Head of caudate nucleus (tissue), 42 donors: ENCODE measurements at regions not wholly inside any gene's neighbourhood (a gene's known extent, or its start where the extent isn't known, plus 50 kb on each side); places are given as distances from the start of the nearest gene placed in this dataset.
"Not testable (repeated sequence)": the region's sequence is repeated elsewhere in the genome, so short reads cannot be mapped to it uniquely, and the experiment has no call there.

Experiments used
- DNase-seq, 42 donors: peaks; one replicate each; pipeline versions ENCODE4 v3.0.0 to v3.0.0-alpha.2; 2020 to 2021; ENCODE audit warnings: mixed read lengths in 7 of 42
- intact Hi-C: fragments of 100-400 bp; cut with DNase I; formaldehyde crosslinking; loops from one replicate; pipeline ENCODE4 v1.15.0; 2022

DNA sequence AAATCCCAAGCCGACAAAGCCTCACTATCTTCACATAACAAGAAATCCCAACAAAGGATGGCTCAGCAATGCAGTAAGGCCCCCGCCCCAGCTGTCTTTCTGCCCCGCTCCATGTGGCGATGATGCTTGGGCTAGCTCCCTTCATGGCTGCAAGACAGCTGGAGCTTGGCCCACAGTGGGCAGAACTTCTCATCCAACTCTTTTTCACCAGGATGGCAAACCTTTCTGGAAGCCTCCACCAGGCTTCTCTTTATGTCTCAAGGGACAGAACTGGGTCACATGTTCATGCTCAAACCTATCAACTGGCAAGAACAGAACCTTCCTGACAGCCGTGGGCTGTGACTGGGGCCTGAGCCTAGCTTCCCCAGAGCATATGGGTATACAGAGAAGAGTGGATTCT, 260.5 kb upstream of the MKLN1 start:
- peak in 5 of 42 donors; percentile 19 to 53 (median 22) for DNase-seq
- intact Hi-C loops, result loop anchor here (10.0 kb wide), 1 partner anchor 358 kb away; no protein-coding TSS in a partner anchor

DNA sequence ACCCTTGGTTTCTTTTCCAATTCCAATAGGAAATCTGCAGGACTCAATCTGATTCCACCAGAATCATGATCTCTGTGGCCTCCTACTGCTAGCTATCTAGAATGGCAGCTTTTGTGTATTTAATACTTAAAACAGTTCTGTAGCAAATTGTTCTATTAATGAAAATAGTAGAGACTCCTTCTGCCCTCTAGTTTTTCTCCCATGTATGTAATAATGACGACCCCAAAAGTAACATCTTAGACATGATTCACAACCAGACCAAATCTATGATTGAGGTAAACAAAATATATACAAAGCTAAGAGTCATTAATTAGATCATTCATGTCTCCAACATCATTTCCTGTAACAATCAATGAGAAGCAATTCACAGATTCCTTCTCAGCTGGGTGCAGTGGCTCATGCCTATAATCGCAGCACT, 259.1 kb upstream of the MKLN1 start:
- intact Hi-C loops, result loop anchor here (10.0 kb wide), 1 partner anchor 356 kb away; no protein-coding TSS in a partner anchor
- DNase-seq, result no peak

DNA sequence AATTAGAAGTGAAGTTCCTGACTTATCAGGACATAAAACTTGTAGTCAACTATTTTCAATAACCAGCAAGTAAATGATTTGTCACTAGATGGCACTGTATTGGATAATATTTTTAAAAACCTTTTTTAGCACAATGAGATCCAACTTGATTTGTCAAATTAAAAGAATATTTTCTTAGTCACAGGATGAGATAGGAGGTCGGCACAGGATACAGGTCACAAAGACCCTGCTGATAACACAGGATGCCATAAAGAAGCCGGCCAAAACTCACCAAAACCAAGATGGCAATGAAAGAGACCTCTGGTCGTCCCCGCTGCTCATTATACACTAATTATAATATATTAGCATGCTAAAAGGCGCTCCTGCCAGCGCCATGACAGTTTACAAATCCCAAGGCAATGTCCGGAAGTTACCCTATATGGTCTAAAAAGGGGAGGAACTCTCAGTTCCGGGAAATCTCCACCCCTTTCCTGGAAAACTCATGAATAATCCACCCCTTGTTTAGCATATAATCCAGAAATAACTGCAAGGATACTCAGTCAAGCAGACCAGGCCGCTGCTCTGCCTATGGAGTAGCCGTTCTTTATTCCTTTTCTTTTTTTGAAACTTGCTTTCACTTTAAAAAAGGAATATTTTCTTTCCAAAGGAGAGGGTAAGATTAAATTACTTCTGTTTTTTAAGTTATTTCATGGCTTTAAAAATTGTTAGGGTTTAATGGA, 255.7 kb upstream of the MKLN1 start:
- intact Hi-C loops, result no loop called here

DNA sequence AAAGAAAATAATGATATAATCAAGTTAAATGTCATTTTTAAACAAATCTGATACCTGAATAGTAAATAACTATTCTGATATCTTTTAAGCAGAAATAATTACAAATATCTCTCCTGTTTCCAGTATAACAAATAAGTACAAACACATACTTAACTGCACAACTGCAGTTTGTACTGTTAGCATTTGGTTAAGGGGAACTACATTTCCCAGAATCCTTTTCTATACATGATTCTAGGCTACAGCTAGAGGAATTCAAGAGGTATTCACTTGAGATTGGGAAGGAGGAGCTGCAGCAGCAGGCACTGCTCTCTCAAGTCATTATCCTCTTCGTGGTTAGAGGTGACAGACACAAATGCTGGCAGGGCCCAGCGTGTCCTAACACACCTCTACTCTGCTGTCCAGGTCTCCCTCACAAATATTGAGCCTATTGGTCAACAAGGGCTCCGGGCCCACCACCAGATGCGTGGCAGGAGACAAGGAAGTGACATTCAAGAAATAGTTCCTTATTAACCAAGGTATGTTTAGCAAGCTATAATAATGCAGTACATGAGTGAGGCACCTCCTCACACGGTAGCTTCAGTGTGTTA, 255.1 kb upstream of the MKLN1 start:
- intact Hi-C loops, result loop anchor here (1.0 kb wide), 1 partner anchor 33 kb away; no protein-coding TSS in a partner anchor
- no peak for DNase-seq

More for the DNA sequence above, 255.7 kb upstream of the MKLN1 start:
- peak in 18 of 42 donors; percentile 16 to 87 (median 50) for DNase-seq

DNA sequence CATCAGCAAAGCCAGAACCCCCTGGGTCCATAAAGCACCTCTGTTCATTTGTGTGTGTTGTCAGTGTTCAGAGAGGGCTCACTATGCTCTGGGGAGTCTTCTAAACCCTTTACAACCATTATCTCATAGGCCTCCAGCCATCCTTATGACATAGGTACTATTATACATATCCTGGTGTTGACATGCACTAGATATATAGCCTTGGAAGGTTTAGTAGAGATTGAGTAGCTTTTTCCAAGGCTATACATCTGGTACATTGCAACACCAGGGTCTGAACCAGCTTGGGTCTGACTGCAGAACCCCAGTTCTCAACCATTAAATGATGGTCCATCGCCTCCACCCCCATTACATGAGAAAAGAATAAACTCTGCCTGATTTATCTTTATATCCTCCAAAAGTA, 253.6 kb upstream of the MKLN1 start:
- intact Hi-C loops, result no loop called here
- no peak for DNase-seq

DNA sequence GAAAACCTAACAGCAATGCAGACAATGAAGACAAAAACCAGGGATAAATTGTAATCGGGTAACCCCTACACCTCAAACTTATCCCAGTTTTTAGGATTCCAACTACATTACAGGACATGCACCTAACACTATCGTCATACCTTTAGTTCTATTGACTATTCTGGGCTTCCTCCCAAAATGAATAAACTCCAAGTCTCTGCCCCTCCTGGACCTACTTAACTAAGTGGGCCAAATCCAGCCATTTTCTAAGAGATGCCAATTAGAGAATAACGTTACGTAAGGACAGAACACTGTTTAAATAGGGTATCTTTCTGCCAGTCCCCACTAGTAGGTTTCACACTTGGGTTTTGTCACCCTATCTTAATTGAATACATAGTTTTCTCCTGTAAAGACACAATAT, 253.1 kb upstream of the MKLN1 start:
- intact Hi-C loops, result no loop called here
- DNase-seq, result no peak

DNA sequence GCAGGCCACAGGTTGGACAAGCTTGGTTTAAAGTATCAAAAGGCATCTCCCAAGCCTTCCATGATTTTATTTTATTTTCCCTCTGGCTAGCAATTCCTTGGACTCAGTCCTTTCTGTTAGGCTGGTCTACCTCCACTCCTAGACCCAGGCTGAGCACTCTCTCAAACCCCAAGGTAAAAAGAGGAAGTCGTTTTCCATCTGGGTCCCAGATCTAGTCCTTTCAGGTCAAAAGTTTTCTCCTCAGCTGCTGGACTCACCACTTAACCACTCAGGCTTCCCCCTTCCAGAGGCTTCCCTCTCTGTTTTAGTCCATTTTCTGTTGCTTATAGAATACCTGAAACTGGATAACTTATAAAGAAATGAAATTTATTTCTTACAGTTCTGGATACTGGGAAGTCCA, 252.3 kb upstream of the MKLN1 start:
- intact Hi-C loops, result no loop called here
- DNase-seq, result no peak

DNA sequence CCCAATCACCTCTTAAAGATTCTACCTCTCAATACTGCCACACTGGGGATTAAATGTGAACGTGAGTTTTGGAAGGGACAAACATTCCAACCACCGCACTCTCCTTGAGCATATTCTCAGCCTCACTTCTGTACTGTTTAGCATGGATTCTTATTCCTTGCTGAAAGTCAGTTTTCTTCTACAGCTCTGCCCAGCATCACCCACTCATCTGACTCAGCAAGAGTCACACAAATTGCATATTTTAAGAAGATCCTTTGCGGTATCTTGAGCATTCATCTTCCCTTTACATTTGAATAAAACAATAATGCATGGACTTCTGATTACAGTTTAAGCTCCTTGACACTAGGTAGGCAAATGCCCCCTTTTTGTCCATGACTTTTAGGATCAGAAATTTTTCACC, 251.6 kb upstream of the MKLN1 start:
- DNase-seq, result peak in 4 of 42 donors; percentile 31 to 61 (median 46)
- intact Hi-C loops, result no loop called here

DNA sequence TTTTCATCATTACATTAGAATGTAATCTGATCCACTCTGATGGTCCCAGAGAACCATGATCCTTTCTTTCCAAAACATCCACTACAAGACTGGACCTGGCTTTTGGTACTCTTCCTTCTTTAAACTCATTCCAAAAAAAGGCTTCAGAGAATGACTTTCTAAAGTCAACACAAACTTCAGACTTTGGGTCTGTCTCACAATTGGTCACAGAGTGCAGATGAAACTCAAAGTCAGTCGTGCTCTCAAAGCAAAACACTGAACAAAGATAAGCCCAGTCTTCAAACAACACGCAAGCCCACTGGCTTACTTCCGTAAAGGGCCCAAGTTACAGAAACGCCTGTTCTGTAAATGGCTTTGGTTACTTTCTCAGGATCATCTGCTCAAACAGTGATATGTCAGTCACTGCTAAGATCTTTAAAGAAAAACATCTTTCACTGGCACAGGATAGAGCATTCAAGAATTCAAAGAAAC, 250.9 kb upstream of the MKLN1 start:
- intact Hi-C loops, result no loop called here
- no peak for DNase-seq

DNA sequence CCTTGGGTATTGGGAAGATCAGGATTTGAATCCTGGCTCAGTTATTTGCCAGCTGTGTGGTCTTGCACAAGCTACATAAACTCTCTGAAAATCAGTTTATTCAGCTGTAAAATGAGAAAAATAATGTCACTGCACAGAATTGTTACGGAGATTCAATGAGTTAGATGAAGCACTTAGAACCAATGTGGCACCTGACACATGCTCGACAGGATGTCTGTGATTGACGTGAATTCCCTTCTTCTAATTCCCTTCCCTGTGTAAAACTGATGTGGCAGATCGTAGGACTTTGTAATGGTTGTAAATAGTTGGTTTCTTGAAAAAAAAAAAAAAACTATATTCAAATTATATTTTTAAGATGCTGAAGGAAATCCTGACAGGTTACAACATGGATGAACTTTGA, 249.9 kb upstream of the MKLN1 start:
- no peak for DNase-seq
- intact Hi-C loops, result no loop called here

DNA sequence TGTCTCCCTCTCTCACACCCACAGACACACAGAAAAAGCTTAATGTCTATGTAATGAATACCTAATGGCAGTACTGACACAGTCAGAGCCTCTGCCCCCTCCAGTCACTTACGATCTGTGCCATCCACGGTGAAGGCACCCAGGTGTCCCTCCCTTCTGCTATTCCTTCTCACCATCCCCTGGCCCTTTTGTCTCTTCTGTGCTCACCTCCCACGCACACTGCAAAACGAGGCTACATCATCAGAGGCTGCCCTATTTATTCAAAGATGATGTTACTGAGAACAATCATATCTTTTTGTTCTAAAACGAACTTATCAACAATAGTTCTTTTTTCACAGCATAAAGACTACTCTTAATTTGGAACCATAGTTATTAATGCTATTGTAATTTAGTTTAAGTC, 246.9 kb upstream of the MKLN1 start:
- DNase-seq, result peak in 21 of 42 donors; percentile 19 to 69 (median 44)

DNA sequence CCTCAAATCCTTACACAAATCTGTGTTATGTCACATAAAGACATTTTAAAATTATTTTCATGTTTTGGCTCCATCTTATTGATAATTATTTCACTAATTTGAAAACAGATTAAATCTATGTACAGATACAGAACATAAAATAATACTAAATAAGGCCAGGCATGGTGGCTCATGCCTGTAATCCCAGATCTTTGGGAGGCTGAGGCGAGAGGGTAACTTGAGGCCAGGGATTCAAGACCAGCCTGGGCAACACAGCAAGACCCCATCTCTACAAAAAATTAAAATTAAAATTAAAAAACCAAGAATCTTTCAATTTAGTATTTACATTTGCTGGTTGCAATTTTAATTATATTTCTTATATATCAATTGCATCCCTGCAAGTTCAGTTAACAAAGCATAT, 246.4 kb upstream of the MKLN1 start:
- intact Hi-C loops, result no loop called here
- DNase-seq, result no peak

More for the DNA sequence above, 246.9 kb upstream of the MKLN1 start:
- intact Hi-C loops, result no loop called here

DNA sequence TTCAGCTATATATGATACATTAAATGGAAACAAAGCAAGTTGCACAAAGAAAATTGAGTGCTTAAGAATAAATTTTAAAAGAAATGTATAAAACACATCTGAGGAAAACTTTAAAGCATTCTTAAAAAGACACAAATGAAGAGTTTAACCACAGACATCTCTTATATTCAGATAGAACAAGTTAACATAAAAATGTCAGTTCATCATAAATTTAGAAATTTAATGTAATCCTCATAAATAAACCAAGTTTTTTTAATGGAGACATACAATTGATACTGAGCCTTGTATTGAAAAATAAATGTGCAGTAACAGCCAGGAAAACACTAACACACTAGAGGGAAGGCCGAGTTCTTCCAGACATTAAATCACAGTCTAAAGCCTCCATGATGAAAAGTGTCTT, 243.9 kb upstream of the MKLN1 start:
- intact Hi-C loops, result no loop called here

DNA sequence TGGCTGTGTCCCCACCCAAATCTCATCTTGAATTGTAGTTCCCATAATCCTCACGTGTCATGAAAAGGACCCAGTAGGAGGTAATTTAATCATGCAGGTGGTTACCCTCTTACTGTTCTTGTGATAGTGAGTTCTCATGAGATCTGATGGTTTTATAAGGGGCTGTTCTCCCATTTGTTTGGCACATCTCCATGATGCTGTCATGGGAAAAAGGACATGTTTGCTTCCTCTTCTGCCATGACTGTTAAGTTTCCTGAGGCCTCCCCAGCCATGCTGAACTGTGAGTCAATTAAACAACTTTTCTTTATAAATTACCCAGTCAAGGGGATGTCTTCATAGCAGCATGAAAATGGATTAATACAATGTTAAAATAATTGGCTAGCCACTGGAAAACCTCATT, 243.3 kb upstream of the MKLN1 start:
- intact Hi-C loops, DNase-seq: not testable (repeated sequence)

More for the DNA sequence above, 243.9 kb upstream of the MKLN1 start:
- no peak for DNase-seq

DNA sequence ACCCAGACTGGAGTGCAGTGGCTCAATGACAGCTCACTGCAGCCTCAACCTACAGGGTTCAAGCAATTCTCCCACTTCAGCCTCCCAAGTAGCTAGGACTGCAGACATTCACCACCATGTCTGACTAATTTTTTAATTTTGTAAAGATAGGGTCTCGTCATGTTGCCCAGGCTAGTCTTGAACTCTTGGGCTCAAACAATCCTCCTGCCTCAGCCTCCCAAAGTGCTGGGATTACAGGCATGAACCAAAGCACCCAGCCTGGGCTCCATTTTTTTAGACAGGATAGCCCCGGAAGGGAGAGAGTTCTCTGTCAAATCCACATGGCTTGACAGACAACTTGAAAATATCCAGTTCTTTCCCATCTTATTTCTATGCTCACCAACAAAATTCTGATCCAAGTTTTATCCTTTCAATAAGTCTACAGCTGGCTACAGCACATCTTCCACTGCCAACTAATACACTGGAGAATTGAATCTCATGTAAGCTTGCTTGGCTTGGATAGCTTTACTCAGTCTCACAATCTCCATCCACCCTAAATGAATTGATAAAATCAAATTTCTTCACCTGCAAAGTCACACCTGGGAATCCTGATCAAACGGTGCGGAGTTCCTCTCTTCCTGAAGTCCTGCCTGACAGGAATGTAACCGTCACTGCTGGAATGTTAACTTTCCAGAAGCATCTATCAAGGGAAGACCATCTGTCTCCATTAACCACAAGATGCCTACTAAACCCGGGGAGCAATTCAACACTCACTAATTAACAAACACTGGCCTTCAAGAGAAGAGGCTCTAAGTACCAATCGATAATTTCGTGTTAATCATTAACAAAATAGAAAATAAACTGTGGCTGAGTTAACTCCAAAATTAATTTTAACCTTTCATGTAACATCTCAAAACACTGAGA, 239.7 kb upstream of the MKLN1 start:
- DNase-seq, result no peak
- intact Hi-C loops, result no loop called here

DNA sequence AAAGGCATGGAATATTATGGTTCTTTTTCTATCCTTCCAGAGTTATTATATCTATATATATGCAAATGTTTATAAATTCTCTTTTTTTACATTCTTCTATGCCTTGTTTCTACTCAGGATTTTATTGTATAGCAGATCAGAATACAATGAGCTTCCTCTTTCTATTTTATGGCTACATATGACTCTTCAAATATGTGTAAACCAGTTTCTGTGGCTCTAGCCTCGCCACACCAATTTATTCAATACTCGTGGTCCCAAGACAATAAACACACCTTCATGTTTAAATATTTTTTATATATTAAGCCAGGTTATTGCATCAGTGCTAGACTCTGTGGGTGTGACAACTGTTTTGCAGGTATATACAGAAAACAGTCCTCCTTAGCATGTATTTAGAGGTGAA, 237.5 kb upstream of the MKLN1 start:
- DNase-seq, result no peak
- intact Hi-C loops, result loop anchor here (10.0 kb wide), 1 partner anchor 565 kb away; no protein-coding TSS in a partner anchor

DNA sequence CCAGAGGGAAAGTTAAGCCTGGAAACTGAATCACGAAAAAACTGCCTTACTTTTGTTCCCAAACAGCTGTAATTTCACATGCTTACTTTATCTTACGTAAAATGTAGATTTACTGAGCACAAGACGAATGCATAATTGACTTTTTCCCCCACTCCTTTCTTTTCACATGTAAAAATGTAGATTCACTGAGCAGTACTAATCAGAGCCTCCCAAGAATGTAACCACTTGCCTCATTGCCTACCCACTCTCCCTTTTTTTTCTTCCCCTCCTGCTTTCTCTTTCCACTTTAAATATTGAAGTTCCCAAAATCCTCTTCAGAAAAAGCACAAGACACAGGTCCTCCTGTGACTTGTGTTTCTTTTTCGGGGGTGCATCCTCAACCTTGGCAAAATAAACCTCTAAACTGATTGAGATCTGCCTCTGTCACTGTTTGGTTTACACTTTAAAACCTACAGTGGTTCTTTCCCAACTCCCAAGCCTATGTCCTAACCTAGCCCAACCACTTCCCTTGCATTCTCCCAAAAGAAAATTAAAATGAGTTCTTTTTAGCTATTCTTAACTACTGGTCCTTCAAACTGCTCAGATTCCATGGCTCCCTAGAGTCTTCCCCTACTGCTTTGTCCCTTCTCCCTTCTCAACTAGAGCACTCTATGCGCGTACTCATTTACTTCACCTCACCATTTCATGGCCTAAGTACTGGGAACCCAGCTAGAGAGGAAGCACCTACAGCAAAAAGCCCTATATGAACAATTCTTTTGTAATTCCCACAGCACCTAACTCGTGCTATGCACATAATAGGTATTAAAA, 236.6 kb upstream of the MKLN1 start:
- intact Hi-C loops, result loop anchor here (10.0 kb wide), 1 partner anchor 564 kb away; no protein-coding TSS in a partner anchor
- no peak for DNase-seq

DNA sequence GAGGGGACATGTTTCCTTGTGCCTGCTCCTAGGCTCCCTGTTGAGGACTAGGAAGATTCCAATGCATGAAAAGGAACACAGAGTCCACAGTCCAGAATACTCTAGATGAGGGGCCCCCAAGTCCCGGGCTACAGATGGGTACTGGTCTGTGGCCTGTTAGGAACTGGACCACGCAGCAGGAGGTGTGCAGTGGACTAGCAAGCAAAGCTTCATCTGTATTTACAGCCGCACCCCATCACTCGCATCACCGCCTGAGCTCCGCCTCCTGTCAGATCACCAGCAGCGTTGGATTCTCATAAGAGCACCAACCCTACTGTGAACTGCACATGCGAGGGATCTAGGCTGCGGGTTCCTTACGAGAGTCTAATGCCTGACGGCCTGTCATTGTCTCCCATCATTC, 233.0 kb upstream of the MKLN1 start:
- no peak for DNase-seq
- intact Hi-C loops, result loop anchor here (10.0 kb wide), 1 partner anchor 560 kb away; no protein-coding TSS in a partner anchor

DNA sequence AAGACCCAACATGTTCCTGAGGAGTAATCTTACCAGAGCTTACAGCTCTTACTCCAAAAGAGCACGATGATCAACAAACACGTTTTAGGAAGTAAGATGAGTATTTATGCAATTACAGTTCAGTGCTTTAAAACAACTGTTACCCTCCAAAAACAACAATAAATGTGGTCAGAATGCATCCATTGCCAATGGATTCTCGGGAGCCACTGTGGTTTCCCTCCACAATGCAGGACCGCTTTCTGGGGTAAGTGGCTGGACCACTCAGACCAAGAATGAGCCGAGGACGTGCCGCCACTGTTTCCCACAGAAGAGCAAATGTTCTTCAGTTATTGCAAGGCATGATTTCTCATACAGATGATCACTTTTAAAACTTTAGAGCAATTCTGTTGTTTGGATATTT, 232.3 kb upstream of the MKLN1 start:
- intact Hi-C loops, result loop anchor here (10.0 kb wide), 1 partner anchor 559 kb away; no protein-coding TSS in a partner anchor
- no peak for DNase-seq
